A673 (cell line): ENCODE measurements at regions not wholly inside any gene's neighbourhood (a gene's known extent, or its start where the extent isn't known, plus 50 kb on each side); places are given as distances from the start of the nearest gene placed in this dataset.

ENCODE experiments used
- BruUV-seq: library from RNA; stranded (reverse); fragments of 400-500 nt; replicated peaks from 2 replicates; lab custom pipeline; 2021; lab: Mats Ljungman, UMichigan
- CTCF ChIA-PET: fragments of 300-600 bp; sonication (Branson Sonifier 250); formaldehyde crosslinking; loops from one replicate; lab custom pipeline; 2022; ENCODE audit warnings: antibody characterized with exemption; lab: Charles Lee
- POLR2A ChIA-PET: fragments of 300-600 bp; sonication (Branson Sonifier 250); formaldehyde crosslinking; loops from one replicate; lab custom pipeline; 2022; ENCODE audit warnings: antibody characterized with exemption; ENCODE audit not compliant: low non-redundant PET; lab: Charles Lee
- DNase-seq: peaks from one replicate; pipeline ENCODE4 v3.0.0-alpha.2; 2015; ENCODE audit warnings: low spot score
- H3K27ac ChIP-seq: fragments of 200-600 bp; sonication (generic); 2 replicates; pipeline ENCODE4 v1.5.1; 2016; ENCODE audit warnings: mixed run types, low read depth, mild to moderate bottlenecking, mixed read lengths, antibody characterized with exemption, low read length; ENCODE audit not compliant: poor library complexity, severe bottlenecking
- H3K27me3 ChIP-seq: fragments of 200-600 bp; sonication (generic); replicated peaks from 2 replicates; pipeline ENCODE4 v1.6.1; 2017; ENCODE audit warnings: mixed run types, low read depth, mild to moderate bottlenecking, mixed read lengths, antibody characterized with exemption, low read length; ENCODE audit not compliant: insufficient read depth, poor library complexity
- H3K36me3 ChIP-seq: fragments of 200-600 bp; sonication (generic); 2 replicates; pipeline ENCODE4 v1.6.1; 2016; ENCODE audit warnings: mixed run types, mild to moderate bottlenecking, mixed read lengths, antibody characterized with exemption, low read length; ENCODE audit not compliant: insufficient read depth, poor library complexity, severe bottlenecking
- H3K4me1 ChIP-seq: fragments of 200-600 bp; sonication (generic); 2 replicates; pipeline ENCODE4 v1.6.1; 2017; ENCODE audit warnings: mixed run types, mild to moderate bottlenecking, mixed read lengths, antibody characterized with exemption, low read length; ENCODE audit not compliant: insufficient read depth, poor library complexity, severe bottlenecking
- H3K4me3 ChIP-seq: fragments of 200-600 bp; sonication (generic); 2 replicates; pipeline ENCODE4 v1.5.1; 2016; ENCODE audit warnings: low read depth, mixed run types, mild to moderate bottlenecking, mixed read lengths, low read length; ENCODE audit not compliant: poor library complexity, severe bottlenecking
- H3K9me3 ChIP-seq: fragments of 200-600 bp; sonication (generic); 2 replicates; pipeline ENCODE4 v1.6.1; 2016; ENCODE audit warnings: mixed run types, low read depth, mild to moderate bottlenecking, mixed read lengths, antibody characterized with exemption, low read length; ENCODE audit not compliant: poor library complexity, severe bottlenecking
- EZH2 ChIP-seq: fragments of 200-600 bp; sonication (generic); IDR thresholded peaks from 2 replicates; pipeline ENCODE4 v1.6.1; 2017; ENCODE audit warnings: borderline replicate concordance, low read depth, mild to moderate bottlenecking, mixed read lengths, antibody characterized with exemption, low read length; ENCODE audit not compliant: poor library complexity, severe bottlenecking
- intact Hi-C: fragments of 100-400 bp; cut with micrococcal nuclease; formaldehyde crosslinking; loops from one replicate; pipeline ENCODE4 v1.10.0; 2022; ENCODE audit not compliant: unreplicated experiment
- TF ChIP-seq, protein P1 (sequence below): fragments of 300-800, 200-600 bp; sonication (generic); conservative IDR thresholded peaks from 2 replicates; pipeline ENCODE4 v1.5.1; 2017; ENCODE audit warnings: low read depth, mild to moderate bottlenecking, antibody characterized with exemption, low read length, moderate library complexity, mixed read lengths

DNA sequence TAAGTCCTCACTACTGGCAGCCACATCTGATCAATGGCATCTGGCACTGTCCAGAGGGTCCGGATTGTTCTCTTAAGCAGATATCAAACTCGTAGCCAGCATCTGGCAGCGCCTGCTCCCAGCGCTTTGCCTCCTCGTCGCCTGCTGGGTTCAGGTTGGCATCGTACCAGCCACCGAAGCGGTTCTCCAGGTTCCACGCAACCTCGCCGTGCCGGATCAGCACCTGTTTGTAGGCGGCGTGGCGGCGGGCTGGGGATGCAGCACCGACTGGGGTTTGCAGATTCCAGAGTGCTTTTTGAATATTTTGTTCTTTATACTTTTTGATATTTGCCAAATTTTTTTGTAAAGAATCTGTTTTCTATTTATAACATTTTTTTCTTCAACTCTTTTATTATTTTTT, 111.6 kb downstream of the NR2F2 start:
- no TSS peak for BruUV-seq
- CTCF ChIA-PET, result no interaction called here
- no peak for DNase-seq
- intact Hi-C loops, result no loop called here
- TF ChIP-seq EZH2, result no peak
- H3K27ac ChIP-seq, result no peak overlapping the region
- H3K9me3 ChIP-seq, result no peaks in the 10 kb centered on the region
- POLR2A ChIA-PET, result no interaction called here
- H3K36me3 ChIP-seq, result no peaks in the 10 kb centered on the region
- no peaks in the 10 kb centered on the region for H3K27me3 ChIP-seq
- no peak overlapping the region for H3K4me3 ChIP-seq
- H3K4me1 ChIP-seq, result no peaks in the 10 kb centered on the region

DNA sequence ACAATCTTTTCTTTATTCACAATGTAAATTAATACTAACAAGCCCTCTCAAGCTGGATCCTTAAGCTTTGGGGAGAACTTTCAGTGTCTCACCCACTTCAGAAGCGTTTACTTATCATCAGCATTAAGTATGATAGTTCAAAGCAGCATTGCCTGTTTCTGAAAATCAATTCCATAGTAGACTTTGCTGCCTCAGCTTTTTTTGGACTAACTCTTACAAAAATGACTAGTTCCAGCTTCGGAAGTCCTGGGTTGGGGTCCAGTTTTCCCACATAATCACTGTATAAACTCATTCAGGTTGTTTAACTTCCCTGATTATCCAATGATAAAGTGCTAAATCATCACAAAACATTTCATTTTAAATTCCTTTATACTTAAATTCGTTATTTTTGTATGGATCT, 114.4 kb downstream of the NR2F2 start:
- Histone ChIP-seq H3K4me3 (no peak overlapping the region), H3K27ac (no peak overlapping the region), H3K36me3 (no peaks in the 10 kb centered on the region), H3K9me3 (no peaks in the 10 kb centered on the region), H3K27me3 (no peaks in the 10 kb centered on the region), H3K4me1 (no peaks in the 10 kb centered on the region)
- no peak for TF ChIP-seq EZH2
- TF ChIP-seq, protein P1, sequence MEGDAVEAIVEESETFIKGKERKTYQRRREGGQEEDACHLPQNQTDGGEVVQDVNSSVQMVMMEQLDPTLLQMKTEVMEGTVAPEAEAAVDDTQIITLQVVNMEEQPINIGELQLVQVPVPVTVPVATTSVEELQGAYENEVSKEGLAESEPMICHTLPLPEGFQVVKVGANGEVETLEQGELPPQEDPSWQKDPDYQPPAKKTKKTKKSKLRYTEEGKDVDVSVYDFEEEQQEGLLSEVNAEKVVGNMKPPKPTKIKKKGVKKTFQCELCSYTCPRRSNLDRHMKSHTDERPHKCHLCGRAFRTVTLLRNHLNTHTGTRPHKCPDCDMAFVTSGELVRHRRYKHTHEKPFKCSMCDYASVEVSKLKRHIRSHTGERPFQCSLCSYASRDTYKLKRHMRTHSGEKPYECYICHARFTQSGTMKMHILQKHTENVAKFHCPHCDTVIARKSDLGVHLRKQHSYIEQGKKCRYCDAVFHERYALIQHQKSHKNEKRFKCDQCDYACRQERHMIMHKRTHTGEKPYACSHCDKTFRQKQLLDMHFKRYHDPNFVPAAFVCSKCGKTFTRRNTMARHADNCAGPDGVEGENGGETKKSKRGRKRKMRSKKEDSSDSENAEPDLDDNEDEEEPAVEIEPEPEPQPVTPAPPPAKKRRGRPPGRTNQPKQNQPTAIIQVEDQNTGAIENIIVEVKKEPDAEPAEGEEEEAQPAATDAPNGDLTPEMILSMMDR, result no peak
- BruUV-seq, result no TSS peak
- ChIA-PET CTCF (no interaction called here), POLR2A (no interaction called here)
- intact Hi-C loops, result no loop called here
- no peak for DNase-seq

DNA sequence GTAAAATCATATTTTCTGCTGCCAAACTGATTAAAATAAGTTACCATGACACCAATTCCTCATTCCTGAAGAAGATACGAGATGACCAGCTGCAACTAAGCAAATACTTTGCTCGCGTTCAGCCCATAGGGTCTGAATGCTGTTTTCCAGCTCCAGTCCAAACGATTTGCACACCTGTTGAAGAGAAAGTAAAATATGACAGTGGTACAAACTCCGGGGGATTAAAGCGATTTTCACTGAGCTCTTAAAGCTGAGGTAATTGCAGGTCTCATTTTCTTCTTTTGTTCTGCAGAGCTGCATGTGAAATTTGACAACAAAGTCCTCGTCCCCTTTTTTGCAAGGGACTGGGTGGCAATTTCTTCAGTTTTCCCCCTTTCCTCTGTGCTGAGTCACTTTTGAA, 118.4 kb downstream of the NR2F2 start:
- no peak overlapping the region for H3K27ac ChIP-seq
- H3K9me3 ChIP-seq, result no peaks in the 10 kb centered on the region
- ChIA-PET POLR2A (interaction anchor here (0.6 kb wide), 1 partner anchor 1419 kb away, joined by 3 read pairs; no protein-coding TSS in a partner anchor), CTCF (no interaction called here)
- no peaks in the 10 kb centered on the region for H3K4me1 ChIP-seq
- intact Hi-C loops, result no loop called here
- no peak overlapping the region for H3K4me3 ChIP-seq
- BruUV-seq, result no TSS peak
- no peaks in the 10 kb centered on the region for H3K27me3 ChIP-seq
- no peaks in the 10 kb centered on the region for H3K36me3 ChIP-seq
- TF ChIP-seq, protein P1, result no peak
- TF ChIP-seq EZH2, result no peak
- no peak for DNase-seq

DNA sequence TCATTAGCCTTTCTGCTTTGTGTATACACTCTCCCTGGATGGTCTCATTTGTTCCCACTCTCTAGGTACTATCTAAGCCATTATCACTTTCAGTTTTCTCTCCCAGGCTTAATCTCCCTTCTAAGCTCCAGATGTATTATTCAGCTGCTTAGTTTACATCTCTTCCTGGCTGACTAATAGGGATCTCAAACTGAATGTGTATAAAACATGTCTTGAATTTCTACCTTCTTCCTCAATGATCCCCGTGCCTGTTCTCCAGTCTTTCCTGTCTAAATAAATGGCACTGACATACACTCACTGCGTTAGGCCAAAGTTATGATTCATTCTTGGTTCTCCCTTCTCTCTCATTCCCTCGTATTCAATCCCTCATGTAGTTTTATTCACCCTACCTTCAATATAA, 127.3 kb downstream of the NR2F2 start:
- DNase-seq, result no peak
- ChIA-PET CTCF (no interaction called here), POLR2A (no interaction called here)
- intact Hi-C loops, result no loop called here
- H3K4me1 ChIP-seq, result no peaks in the 10 kb centered on the region
- no TSS peak for BruUV-seq
- H3K27me3 ChIP-seq, result no peaks in the 10 kb centered on the region
- H3K4me3 ChIP-seq, result no peak overlapping the region
- TF ChIP-seq, protein P1, result no peak
- TF ChIP-seq EZH2, result no peak
- H3K27ac ChIP-seq, result no peak overlapping the region
- H3K9me3 ChIP-seq, result no peaks in the 10 kb centered on the region
- no peaks in the 10 kb centered on the region for H3K36me3 ChIP-seq
